ENCODE measurements at regions not wholly inside any gene's neighbourhood (a gene's known extent, or its start where the extent isn't known, plus 50 kb on each side); places are given as distances from the start of the nearest gene placed in this dataset.

GRCh38 chr22:26890870-26891269 lies 233.5 kb downstream of the MIAT start:
- DNase-seq, result no peak
- TF ChIP-seq EZH2phosphoT487 (IDR thresholded peaks at IDR 0.05; ENCODE audit: low read length) (no peak), CTCF (IDR thresholded peaks at IDR 0.05; ENCODE audit: low read length) (no peak)
- Histone ChIP-seq H3K9ac (ENCODE audit: low read length) (no peak overlapping the region), H3K4me3 (ENCODE audit: low read length) (no peak overlapping the region), H2AFZ (ENCODE audit: low read length) (no peak overlapping the region), H3F3A (ENCODE audit: insufficient read depth, low read length) (no peaks in the 10 kb centered on the region), H4K20me1 (ENCODE audit: insufficient read depth, low read length) (no peaks in the 10 kb centered on the region), H3K4me1 (ENCODE audit: low read length) (no peaks in the 10 kb centered on the region), H3K4me2 (ENCODE audit: low read depth, low read length) (no peak overlapping the region), H3K9me2 (replicated peaks; ENCODE audit: insufficient read depth, low read length) (no peaks in the 10 kb centered on the region), H3K9me3 (replicated peaks; ENCODE audit: insufficient read depth, low read length) (no peaks in the 10 kb centered on the region), H3K27me3 (replicated peaks; ENCODE audit: insufficient read depth, low read length) (no peaks in the 10 kb centered on the region), H3K79me2 (ENCODE audit: low read length) (no peaks in the 10 kb centered on the region), H3K36me3 (replicated peaks; ENCODE audit: insufficient read depth, low read length) (no peaks in the 10 kb centered on the region), H3K27ac (ENCODE audit: low read length) (no peak overlapping the region)

GRCh38 chr22:26891429-26891828 lies 234.0 kb downstream of the MIAT start:
- no peak overlapping the region for H3K4me3 ChIP-seq (ENCODE audit: low read length)
- H3F3A ChIP-seq (ENCODE audit: insufficient read depth, low read length), result no peaks in the 10 kb centered on the region
- H3K27ac ChIP-seq (ENCODE audit: low read length), result no peak overlapping the region
- no peaks in the 10 kb centered on the region for H4K20me1 ChIP-seq (ENCODE audit: insufficient read depth, low read length)
- H2AFZ ChIP-seq (ENCODE audit: low read length), result no peak overlapping the region
- H3K36me3 ChIP-seq (replicated peaks; ENCODE audit: insufficient read depth, low read length), result no peaks in the 10 kb centered on the region
- H3K27me3 ChIP-seq (replicated peaks; ENCODE audit: insufficient read depth, low read length), result no peaks in the 10 kb centered on the region
- no peak for DNase-seq
- no peaks in the 10 kb centered on the region for H3K4me1 ChIP-seq (ENCODE audit: low read length)
- no peak overlapping the region for H3K4me2 ChIP-seq (ENCODE audit: low read depth, low read length)
- no peaks in the 10 kb centered on the region for H3K79me2 ChIP-seq (ENCODE audit: low read length)
- no peaks in the 10 kb centered on the region for H3K9me3 ChIP-seq (replicated peaks; ENCODE audit: insufficient read depth, low read length)
- no peak overlapping the region for H3K9ac ChIP-seq (ENCODE audit: low read length)
- no peak for TF ChIP-seq EZH2phosphoT487 (IDR thresholded peaks at IDR 0.05; ENCODE audit: low read length)
- no peaks in the 10 kb centered on the region for H3K9me2 ChIP-seq (replicated peaks; ENCODE audit: insufficient read depth, low read length)

DNA sequence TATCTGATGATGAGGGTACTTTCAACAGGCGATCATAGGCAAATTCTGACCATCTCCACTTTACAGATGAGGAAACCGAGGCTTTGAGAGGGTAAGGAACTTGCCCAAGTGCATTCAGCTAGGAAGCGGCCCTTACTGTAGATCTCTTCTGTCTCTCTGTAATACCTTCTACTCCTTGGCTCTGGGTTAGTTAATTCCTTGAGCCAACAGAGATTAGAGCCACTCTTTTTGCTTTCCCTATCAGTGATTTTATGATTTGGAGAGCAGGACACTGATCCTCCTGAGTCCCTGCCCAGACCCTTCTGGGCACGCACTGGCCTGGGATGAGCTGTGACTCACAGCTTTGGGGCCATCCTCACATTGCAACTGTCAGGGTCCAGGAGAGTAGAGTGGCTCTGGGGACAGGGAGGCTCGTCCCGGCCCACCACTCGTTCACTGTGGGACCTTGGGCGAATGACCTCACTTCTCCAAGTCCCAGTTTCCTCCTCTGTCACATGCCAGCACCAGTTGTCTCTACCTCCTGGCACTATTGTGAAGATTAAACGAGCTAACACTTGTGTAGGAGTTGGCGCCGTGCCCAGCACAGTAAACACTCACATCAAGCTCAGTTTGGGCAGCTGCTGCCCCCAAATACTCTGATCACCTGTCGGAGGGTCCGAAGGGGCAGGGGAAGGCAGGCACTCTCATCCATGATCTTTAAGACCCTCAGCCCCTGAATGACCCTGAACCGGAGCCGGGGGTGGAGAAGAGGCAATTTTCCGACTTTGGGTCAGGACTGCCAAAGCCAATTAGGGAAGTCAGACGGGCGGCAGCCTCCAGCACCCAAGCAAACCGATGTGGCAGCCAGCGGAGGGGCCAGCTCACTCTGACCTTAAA lies 235.0 kb downstream of the MIAT start:
- TF ChIP-seq EZH2 (optimal IDR thresholded peaks at IDR 0.05; ENCODE audit: low read depth, low read length) (no peak), CTCF (IDR thresholded peaks at IDR 0.05; ENCODE audit: low read length) (no peak), EZH2phosphoT487 (IDR thresholded peaks at IDR 0.05; ENCODE audit: low read length) (no peak)
- Histone ChIP-seq H3K27ac (ENCODE audit: low read length) (no peak overlapping the region), H3K79me2 (ENCODE audit: low read length) (no peaks in the 10 kb centered on the region), H3K9me3 (replicated peaks; ENCODE audit: insufficient read depth, low read length) (no peaks in the 10 kb centered on the region), H2AFZ (ENCODE audit: low read length) (no peak overlapping the region), H3K4me2 (ENCODE audit: low read depth, low read length) (no peak overlapping the region), H3K4me3 (ENCODE audit: low read length) (no peak overlapping the region), H3K27me3 (replicated peaks; ENCODE audit: insufficient read depth, low read length) (no peaks in the 10 kb centered on the region), H3K36me3 (replicated peaks; ENCODE audit: insufficient read depth, low read length) (no peaks in the 10 kb centered on the region), H4K20me1 (ENCODE audit: insufficient read depth, low read length) (no peaks in the 10 kb centered on the region), H3F3A (ENCODE audit: insufficient read depth, low read length) (no peaks in the 10 kb centered on the region), H3K4me1 (ENCODE audit: low read length) (no peaks in the 10 kb centered on the region), H3K9ac (ENCODE audit: low read length) (no peak overlapping the region), H3K9me2 (replicated peaks; ENCODE audit: insufficient read depth, low read length) (no peaks in the 10 kb centered on the region)
- no peak for DNase-seq

Data from MM.1S (cell line).